Thoracic aorta (tissue), 2 donors: ENCODE measurements at regions not wholly inside any gene's neighbourhood (a gene's known extent, or its start where the extent isn't known, plus 50 kb on each side); places are given as distances from the start of the nearest gene placed in this dataset.
A peak's percentile ranks its signal among the peaks of the same experiment; 100 is the strongest.
"Not testable (repeated sequence)": the region's sequence is repeated elsewhere in the genome, so short reads cannot be mapped to it uniquely, and the experiment has no call there.

ENCODE experiments used
- ATAC-seq: fragments of 150-250 bp; one replicate; pipeline ENCODE4 v1.8.0; 2017; ENCODE audit warnings: low read depth; ENCODE audit not compliant: insufficient number of reproducible peaks, low FRiP score
- DNase-seq: peaks from one replicate; pipeline ENCODE4 v3.0.0-alpha.2; 2020; ENCODE audit warnings: low spot score
- H3K27ac ChIP-seq, 2 donors: fragments of 200-600 bp; sonication (generic); 1 replicate in 1 of 2; 2 replicates in 1 of 2; pipeline ENCODE4 v1.5.1; 2016; ENCODE audit warnings: mild to moderate bottlenecking in 2 of 2, moderate library complexity in 2 of 2
- H3K27me3 ChIP-seq: fragments of 200-600 bp; sonication (generic); replicated peaks from 2 replicates; pipeline ENCODE4 v1.6.0; 2016; ENCODE audit warnings: mild to moderate bottlenecking; ENCODE audit not compliant: insufficient read depth
- H3K36me3 ChIP-seq: fragments of 200-600 bp; sonication (generic); one replicate; pipeline ENCODE4 v1.5.1; 2016
- H3K4me1 ChIP-seq, 2 donors: fragments of 200-600 bp; sonication (generic); 1 replicate in 1 of 2; 2 replicates in 1 of 2; pipeline versions ENCODE4 v1.5.1 to v1.6.0; 2016; ENCODE audit warnings: low read depth in 2 of 2, mild to moderate bottlenecking in 1 of 2; ENCODE audit not compliant: control insufficient read depth in 1 of 2
- H3K4me3 ChIP-seq: fragments of 200-600 bp; sonication (generic); 2 replicates; pipeline ENCODE4 v1.5.1; 2016; ENCODE audit warnings: mild to moderate bottlenecking
- H3K9me3 ChIP-seq: fragments of 200-600 bp; sonication (generic); 2 replicates; pipeline ENCODE4 v1.5.1; 2016
- TF ChIP-seq, protein P1 (sequence below): fragments of 200-600 bp; sonication (generic); IDR thresholded peaks from one replicate; pipeline ENCODE4 v1.5.1; 2019; ENCODE audit warnings: antibody characterized with exemption

DNA sequence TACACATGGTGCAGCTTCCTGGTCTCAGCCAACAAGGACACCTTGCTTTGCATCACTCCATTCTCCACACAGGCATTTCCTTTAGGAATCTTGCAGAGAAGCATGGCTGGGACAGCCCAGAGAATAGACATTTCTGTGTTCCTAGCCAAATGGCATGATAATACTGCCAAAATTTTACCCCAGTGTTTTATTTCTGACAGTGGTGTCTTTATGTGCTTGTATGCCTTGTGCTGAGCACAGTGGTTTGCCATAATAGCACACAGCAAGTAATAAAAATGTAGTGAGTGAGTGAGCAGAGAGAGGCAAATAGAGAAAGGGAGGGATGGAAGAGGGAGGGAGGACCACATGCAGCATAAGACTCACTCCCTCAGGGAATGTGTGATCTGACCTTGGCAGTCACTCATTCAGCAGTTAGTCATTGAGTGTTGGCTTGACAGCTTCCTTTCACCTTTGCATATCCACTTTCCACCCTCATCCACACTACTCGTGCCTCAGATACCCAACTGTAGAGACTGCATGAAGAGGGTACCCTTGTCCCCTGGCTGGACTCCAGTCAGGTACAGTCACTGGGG, 212.8 kb upstream of the CCDC196 start:
- TF ChIP-seq, protein P1, sequence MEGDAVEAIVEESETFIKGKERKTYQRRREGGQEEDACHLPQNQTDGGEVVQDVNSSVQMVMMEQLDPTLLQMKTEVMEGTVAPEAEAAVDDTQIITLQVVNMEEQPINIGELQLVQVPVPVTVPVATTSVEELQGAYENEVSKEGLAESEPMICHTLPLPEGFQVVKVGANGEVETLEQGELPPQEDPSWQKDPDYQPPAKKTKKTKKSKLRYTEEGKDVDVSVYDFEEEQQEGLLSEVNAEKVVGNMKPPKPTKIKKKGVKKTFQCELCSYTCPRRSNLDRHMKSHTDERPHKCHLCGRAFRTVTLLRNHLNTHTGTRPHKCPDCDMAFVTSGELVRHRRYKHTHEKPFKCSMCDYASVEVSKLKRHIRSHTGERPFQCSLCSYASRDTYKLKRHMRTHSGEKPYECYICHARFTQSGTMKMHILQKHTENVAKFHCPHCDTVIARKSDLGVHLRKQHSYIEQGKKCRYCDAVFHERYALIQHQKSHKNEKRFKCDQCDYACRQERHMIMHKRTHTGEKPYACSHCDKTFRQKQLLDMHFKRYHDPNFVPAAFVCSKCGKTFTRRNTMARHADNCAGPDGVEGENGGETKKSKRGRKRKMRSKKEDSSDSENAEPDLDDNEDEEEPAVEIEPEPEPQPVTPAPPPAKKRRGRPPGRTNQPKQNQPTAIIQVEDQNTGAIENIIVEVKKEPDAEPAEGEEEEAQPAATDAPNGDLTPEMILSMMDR = no peak
- Histone ChIP-seq H3K27ac (no peak overlapping the region), H3K4me1 (no peaks in the 10 kb centered on the region), H3K4me3 (no peak overlapping the region), H3K36me3 (no peaks in the 10 kb centered on the region), H3K9me3 (no peaks in the 10 kb centered on the region), H3K27me3 (no peaks in the 10 kb centered on the region)
- no peak for DNase-seq
- no peak for ATAC-seq

DNA sequence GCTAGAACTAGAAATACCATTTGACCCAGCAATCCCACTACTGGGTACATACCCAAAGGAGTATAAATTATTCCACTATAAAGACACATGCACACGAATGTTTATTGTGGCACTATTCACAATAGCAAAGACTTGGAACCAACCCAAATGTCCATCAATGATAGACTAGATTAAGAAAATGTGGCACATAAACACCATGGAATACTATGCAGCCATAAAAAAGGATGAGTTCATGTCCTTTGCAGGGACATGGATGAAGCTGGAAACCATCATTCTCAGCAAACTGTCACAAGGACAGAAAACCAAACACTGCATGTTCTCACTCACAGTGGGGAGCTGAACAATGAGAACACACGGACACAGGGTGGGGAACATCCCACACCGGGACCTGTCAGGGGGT, 207.8 kb upstream of the CCDC196 start:
- H3K4me3 ChIP-seq, DNase-seq, H3K9me3 ChIP-seq, H3K27me3 ChIP-seq, H3K36me3 ChIP-seq, ATAC-seq, H3K27ac ChIP-seq: not testable (repeated sequence)
- peaks cover 0 to 18% of the 10 kb centered on the region in 2 donors for H3K4me1 ChIP-seq

DNA sequence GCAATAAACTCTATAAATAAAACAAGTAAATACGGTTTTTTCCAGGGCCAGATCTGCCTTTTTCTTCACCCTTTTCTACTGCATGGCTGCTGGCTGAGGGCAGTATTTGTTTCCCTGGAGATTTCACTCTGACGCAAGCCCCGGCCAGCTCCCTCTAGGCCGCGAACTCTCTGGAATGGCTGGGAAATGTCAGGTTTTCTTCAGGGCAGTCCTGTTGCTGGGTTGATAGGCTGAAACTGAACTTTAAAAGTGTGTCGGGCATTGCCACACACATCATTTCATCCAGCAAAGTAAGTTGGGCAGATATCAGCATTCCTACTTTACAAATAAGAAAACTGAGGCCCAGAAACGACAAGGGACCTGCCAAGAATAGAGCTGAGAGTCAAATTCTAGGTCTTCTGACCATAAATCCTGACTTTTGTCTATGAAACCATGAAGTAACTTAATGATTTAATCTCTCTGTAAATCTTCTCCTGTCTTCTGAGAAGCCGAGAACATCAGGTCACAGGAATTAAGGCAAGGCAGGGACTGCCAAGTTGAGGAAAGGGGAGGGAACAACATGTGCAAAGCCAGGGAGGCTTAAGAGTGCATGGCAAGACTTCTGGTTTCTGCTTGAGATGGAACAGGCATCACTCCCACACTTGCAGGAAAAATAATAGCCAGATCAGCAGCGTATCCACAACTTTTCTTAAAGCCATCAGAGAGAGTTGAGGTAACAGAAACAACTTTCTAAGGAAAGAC, 205.0 kb upstream of the CCDC196 start:
- TF ChIP-seq, protein P1 = no peak
- ATAC-seq = no peak
- peak overlapping the region in 1 of 2 donors; percentile 47 for H3K27ac ChIP-seq

DNA sequence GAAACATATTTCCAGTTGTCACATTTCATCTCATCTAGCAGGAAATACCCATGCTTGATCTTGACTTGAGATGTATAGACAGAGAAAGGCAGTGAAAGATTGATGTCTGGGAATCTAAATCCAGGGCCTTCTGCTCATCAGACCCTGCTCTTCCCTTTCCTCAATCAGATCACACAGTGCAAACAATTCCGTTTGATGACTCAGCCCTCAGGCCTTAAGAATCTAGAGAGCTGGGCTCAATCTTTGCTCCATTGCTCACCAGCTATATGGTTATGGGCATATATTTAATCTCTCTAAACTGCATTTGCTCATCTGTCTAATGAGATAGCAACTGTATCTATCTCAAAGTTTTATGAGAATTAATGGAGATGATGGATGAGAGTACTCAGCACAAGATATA, 201.8 kb upstream of the CCDC196 start:
- no peak for DNase-seq
- H3K36me3 ChIP-seq = no peaks in the 10 kb centered on the region
- H3K4me1 ChIP-seq = peaks cover 0 to 18% of the 10 kb centered on the region in 2 donors
- no peak overlapping the region for H3K4me3 ChIP-seq
- ATAC-seq = no peak
- H3K27ac ChIP-seq = no peak overlapping the region
- no peaks in the 10 kb centered on the region for H3K27me3 ChIP-seq
- TF ChIP-seq, protein P1 = no peak
- no peaks in the 10 kb centered on the region for H3K9me3 ChIP-seq

More for the DNA sequence above, 205.0 kb upstream of the CCDC196 start:
- H3K36me3 ChIP-seq = no peaks in the 10 kb centered on the region
- H3K4me3 ChIP-seq = no peak overlapping the region
- H3K27me3 ChIP-seq = no peaks in the 10 kb centered on the region
- peaks cover 0 to 18% of the 10 kb centered on the region in 2 donors for H3K4me1 ChIP-seq
- DNase-seq = no peak
- H3K9me3 ChIP-seq = no peaks in the 10 kb centered on the region

DNA sequence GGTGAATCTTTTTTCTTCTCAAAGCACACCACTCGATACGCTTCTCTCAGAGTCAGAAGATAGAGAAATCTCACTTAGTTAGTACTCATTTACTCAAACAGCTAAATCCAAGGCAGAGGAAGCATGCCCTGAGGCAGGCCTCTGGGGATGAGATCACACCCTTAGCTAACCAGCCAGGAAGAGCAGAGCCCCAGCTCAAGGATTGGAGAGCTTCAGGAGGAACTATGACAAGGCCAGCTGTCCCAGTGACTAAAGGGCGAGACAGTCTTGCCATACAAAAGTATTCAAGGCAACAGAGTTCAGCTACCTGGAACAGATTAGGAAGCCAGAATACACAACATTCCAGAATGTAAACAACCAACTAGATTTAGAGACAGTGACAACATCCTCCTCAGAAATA, 197.7 kb upstream of the CCDC196 start:
- H3K27ac ChIP-seq = no peak overlapping the region
- no peak overlapping the region for H3K4me3 ChIP-seq
- DNase-seq (no peak), ATAC-seq (no peak)
- no peaks in the 10 kb centered on the region for H3K36me3 ChIP-seq
- H3K27me3 ChIP-seq = no peaks in the 10 kb centered on the region
- H3K9me3 ChIP-seq = no peaks in the 10 kb centered on the region
- H3K4me1 ChIP-seq = no peaks in the 10 kb centered on the region
- TF ChIP-seq, protein P1 = no peak
